ENCODE measurements at regions not wholly inside any gene's neighbourhood (a gene's known extent, or its start where the extent isn't known, plus 50 kb on each side); places are given as distances from the start of the nearest gene placed in this dataset.

GRCh38 chr12:126811391-126811790 lies 1455.6 kb upstream of the TMEM132C start:
- FAIRE-seq, result no peak

GRCh38 chr12:126819554-126819953 lies 1447.4 kb upstream of the TMEM132C start:
- FAIRE-seq, result no peak

- no peak for FAIRE-seq
These were observed 1435.9 kb upstream of the TMEM132C start for GRCh38 chr12:126830778-126831680.

GRCh38 chr12:126837697-126838096 lies 1429.3 kb upstream of the TMEM132C start:
- no peak for FAIRE-seq

- no peak for FAIRE-seq
These were observed 1422.9 kb upstream of the TMEM132C start for GRCh38 chr12:126843915-126844669.

GRCh38 chr12:126847005-126847629 lies 1419.9 kb upstream of the TMEM132C start:
- FAIRE-seq, result no peak

GRCh38 chr12:126855768-126856167 lies 1411.2 kb upstream of the TMEM132C start:
- no peak for FAIRE-seq

GRCh38 chr12:126856958-126857357 lies 1410.0 kb upstream of the TMEM132C start:
- FAIRE-seq, result no peak

GRCh38 chr12:126858560-126858959 lies 1408.4 kb upstream of the TMEM132C start:
- no peak for FAIRE-seq

GRCh38 chr12:126860210-126860609 lies 1406.8 kb upstream of the TMEM132C start:
- no peak for FAIRE-seq

- FAIRE-seq, result no peak
These were observed 1404.5 kb upstream of the TMEM132C start for GRCh38 chr12:126862500-126862899.

- FAIRE-seq, result no peak
These were observed 1397.3 kb upstream of the TMEM132C start for GRCh38 chr12:126869644-126870043.

GRCh38 chr12:126873701-126874100 lies 1393.3 kb upstream of the TMEM132C start:
- no peak for FAIRE-seq

GRCh38 chr12:126874427-126875026 lies 1392.4 kb upstream of the TMEM132C start:
- no peak for FAIRE-seq

- FAIRE-seq, result no peak
These were observed 1387.1 kb upstream of the TMEM132C start for GRCh38 chr12:126879842-126880241.

GRCh38 chr12:126883697-126884096 lies 1383.3 kb upstream of the TMEM132C start:
- no peak for FAIRE-seq

GRCh38 chr12:126889501-126889900 lies 1377.5 kb upstream of the TMEM132C start:
- no peak for FAIRE-seq

GRCh38 chr12:126890097-126890496 lies 1376.9 kb upstream of the TMEM132C start:
- FAIRE-seq, result no peak

GRCh38 chr12:126891789-126892188 lies 1375.2 kb upstream of the TMEM132C start:
- no peak for FAIRE-seq

- FAIRE-seq, result no peak
These were observed 1370.7 kb upstream of the TMEM132C start for GRCh38 chr12:126895951-126896913.

- no peak for FAIRE-seq
These were observed 1369.9 kb upstream of the TMEM132C start for GRCh38 chr12:126897102-126897501.

GRCh38 chr12:126897778-126898177 lies 1369.2 kb upstream of the TMEM132C start:
- no peak for FAIRE-seq

All from colon (tissue), 2 donors.